Keratinocyte (primary cell): ENCODE measurements at regions not wholly inside any gene's neighbourhood (a gene's known extent, or its start where the extent isn't known, plus 50 kb on each side); places are given as distances from the start of the nearest gene placed in this dataset.

ENCODE experiments used
- DNase-seq: peaks from one replicate; pipeline ENCODE4 v3.0.0-alpha.2; 2011; ENCODE audit warnings: low read depth, missing footprints, low spot score
- FAIRE-seq: peaks from 2 replicates; lab custom pipeline; 2011; peaks lifted over from hg19 to GRCh38; lab: Jason Lieb, UNC
- H2AFZ ChIP-seq: 2 replicates; pipeline ENCODE4 v1.6.0; 2012; ENCODE audit warnings: low read length, control low read depth, inconsistent platforms; ENCODE audit not compliant: control insufficient read depth
- H3K27ac ChIP-seq: 2 replicates; pipeline ENCODE4 v1.5.1; 2011; ENCODE audit warnings: low read length; ENCODE audit not compliant: control insufficient read depth, insufficient read depth
- H3K27me3 ChIP-seq: 3 replicates; pipeline ENCODE4 v1.6.0; 2011; ENCODE audit warnings: low read length; ENCODE audit not compliant: control insufficient read depth, insufficient read depth; ENCODE audit errors: extremely low read depth
- H3K36me3 ChIP-seq, 2 experiments: 2 replicates in 1 of 2; 3 replicates in 1 of 2; pipeline ENCODE4 v1.5.1; 2011; ENCODE audit warnings: low read length in 2 of 2, mild to moderate bottlenecking in 1 of 2; ENCODE audit not compliant: control insufficient read depth in 2 of 2, insufficient read depth in 2 of 2; ENCODE audit errors: extremely low read depth in 1 of 2
- H3K4me1 ChIP-seq: 3 replicates; pipeline ENCODE4 v1.5.1; 2011; ENCODE audit warnings: low read length; ENCODE audit not compliant: control insufficient read depth, insufficient read depth; ENCODE audit errors: extremely low read depth
- H3K4me2 ChIP-seq: 3 replicates; pipeline ENCODE4 v1.6.0; 2011; ENCODE audit warnings: low read depth, low read length; ENCODE audit not compliant: control insufficient read depth, insufficient read depth; ENCODE audit errors: extremely low read depth
- H3K4me3 ChIP-seq, 3 experiments: fragments of 200-600 bp in 1 of 3; sonication (generic) in 1 of 3; 2 replicates in 2 of 3; 3 replicates in 1 of 3; pipeline ENCODE4 v1.5.1; 2011 to 2016; ENCODE audit warnings: low read length in 3 of 3, mild to moderate bottlenecking in 3 of 3, control low read depth in 2 of 3, inconsistent platforms in 1 of 3, low read depth in 1 of 3, mixed read lengths in 1 of 3, mixed run types in 1 of 3, moderate library complexity in 1 of 3; ENCODE audit not compliant: control insufficient read depth in 2 of 3, insufficient read depth in 2 of 3; ENCODE audit errors: extremely low read depth in 1 of 3
- H3K79me2 ChIP-seq: 2 replicates; pipeline ENCODE4 v1.6.0; 2012; ENCODE audit warnings: low read length; ENCODE audit not compliant: control insufficient read depth, insufficient read depth
- H3K9ac ChIP-seq: 3 replicates; pipeline ENCODE4 v1.6.0; 2011; ENCODE audit warnings: low read length; ENCODE audit not compliant: control insufficient read depth, insufficient read depth; ENCODE audit errors: extremely low read depth
- H3K9me1 ChIP-seq: 3 replicates; pipeline ENCODE4 v1.6.0; 2011; ENCODE audit warnings: low read length; ENCODE audit not compliant: control insufficient read depth, insufficient read depth; ENCODE audit errors: extremely low read depth
- H3K9me3 ChIP-seq: 2 replicates; pipeline ENCODE4 v1.5.1; 2012; ENCODE audit warnings: low read depth, low read length; ENCODE audit not compliant: control insufficient read depth
- H4K20me1 ChIP-seq: 3 replicates; pipeline ENCODE4 v1.6.0; 2011; ENCODE audit warnings: low read length; ENCODE audit not compliant: control insufficient read depth, insufficient read depth; ENCODE audit errors: extremely low read depth
- EZH2 ChIP-seq: IDR thresholded peaks from one replicate; pipeline ENCODE4 v1.6.1; 2012; ENCODE audit warnings: inconsistent platforms, mild to moderate bottlenecking, low read length, moderate library complexity
- dilution Hi-C: fragments of 300-500 bp; cut with MboI; formaldehyde crosslinking; loops from one replicate; pipeline ENCODE4 v1.7.0; 2020; ENCODE audit warnings: low sequenced_read_pairs; ENCODE audit not compliant: extremely low pct_ligation_motif_present
- TF ChIP-seq, protein P1 (sequence below), 3 experiments: IDR thresholded peaks in 1 of 3; conservative IDR thresholded peaks in 1 of 3; optimal IDR thresholded peaks in 1 of 3; 2 replicates in 2 of 3; 3 replicates in 1 of 3; pipeline versions ENCODE3 to v1.5.1; 2011; ENCODE audit warnings: low read length in 3 of 3, mild to moderate bottlenecking in 3 of 3, moderate library complexity in 2 of 3, control low read depth in 1 of 3, inconsistent platforms in 1 of 3; ENCODE audit not compliant: insufficient read depth in 2 of 3; ENCODE audit errors: extremely low read depth in 1 of 3

- no peaks in the 10 kb centered on the region for H3K4me1 ChIP-seq
- no peaks in the 10 kb centered on the region for H4K20me1 ChIP-seq
- H3K4me2 ChIP-seq: no peak overlapping the region
- DNase-seq (no peak), FAIRE-seq (no peak)
- H3K79me2 ChIP-seq: no peaks in the 10 kb centered on the region
- H3K9ac ChIP-seq: no peak overlapping the region
- dilution Hi-C loops: no loop called here
- H3K4me3 ChIP-seq: no peak overlapping the region
- H2AFZ ChIP-seq: no peak overlapping the region
- H3K36me3 ChIP-seq: no peaks in the 10 kb centered on the region
- H3K9me3 ChIP-seq: peaks cover 4% of the 10 kb centered on the region
- no peak overlapping the region for H3K27ac ChIP-seq
- no peaks in the 10 kb centered on the region for H3K27me3 ChIP-seq
- H3K9me1 ChIP-seq: no peaks in the 10 kb centered on the region
- TF ChIP-seq, protein P1, sequence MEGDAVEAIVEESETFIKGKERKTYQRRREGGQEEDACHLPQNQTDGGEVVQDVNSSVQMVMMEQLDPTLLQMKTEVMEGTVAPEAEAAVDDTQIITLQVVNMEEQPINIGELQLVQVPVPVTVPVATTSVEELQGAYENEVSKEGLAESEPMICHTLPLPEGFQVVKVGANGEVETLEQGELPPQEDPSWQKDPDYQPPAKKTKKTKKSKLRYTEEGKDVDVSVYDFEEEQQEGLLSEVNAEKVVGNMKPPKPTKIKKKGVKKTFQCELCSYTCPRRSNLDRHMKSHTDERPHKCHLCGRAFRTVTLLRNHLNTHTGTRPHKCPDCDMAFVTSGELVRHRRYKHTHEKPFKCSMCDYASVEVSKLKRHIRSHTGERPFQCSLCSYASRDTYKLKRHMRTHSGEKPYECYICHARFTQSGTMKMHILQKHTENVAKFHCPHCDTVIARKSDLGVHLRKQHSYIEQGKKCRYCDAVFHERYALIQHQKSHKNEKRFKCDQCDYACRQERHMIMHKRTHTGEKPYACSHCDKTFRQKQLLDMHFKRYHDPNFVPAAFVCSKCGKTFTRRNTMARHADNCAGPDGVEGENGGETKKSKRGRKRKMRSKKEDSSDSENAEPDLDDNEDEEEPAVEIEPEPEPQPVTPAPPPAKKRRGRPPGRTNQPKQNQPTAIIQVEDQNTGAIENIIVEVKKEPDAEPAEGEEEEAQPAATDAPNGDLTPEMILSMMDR (optimal IDR thresholded peaks at IDR 0.05 in 1 of 3, IDR thresholded peaks at IDR 0.05 in 1 of 3, conservative IDR thresholded peaks at IDR 0.05 in 1 of 3; ENCODE audit: extremely low read depth in 1 of 3, insufficient read depth in 2 of 3, low read length in 3 of 3): no peak
- no peak for TF ChIP-seq EZH2
Observed at GRCh38 chr15:26460165-26460564, 312.7 kb downstream of the GABRB3 start.

DNA sequence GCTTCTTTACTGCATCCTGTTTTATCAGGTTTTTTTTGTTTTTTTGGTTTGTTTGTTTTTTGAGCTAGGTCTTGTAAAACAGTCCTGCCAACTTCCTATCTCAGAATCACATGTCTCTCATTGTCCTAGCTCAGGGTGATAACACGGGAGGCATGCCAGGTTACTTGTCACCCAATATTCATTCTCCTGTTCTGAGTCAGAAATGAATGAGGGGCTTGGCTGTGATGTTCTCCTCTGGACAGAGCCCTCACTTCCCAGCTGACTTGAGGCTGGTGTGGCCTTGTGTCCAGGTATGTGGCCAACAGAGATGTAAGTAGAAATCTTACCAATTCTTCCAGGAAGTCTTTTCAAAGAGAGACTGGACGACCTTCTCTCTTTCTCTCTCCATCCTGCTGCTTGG is 317.0 kb downstream of the GABRB3 start:
- no peak overlapping the region for H3K4me3 ChIP-seq
- H3K9ac ChIP-seq: no peak overlapping the region
- DNase-seq: no peak
- H3K4me1 ChIP-seq: no peaks in the 10 kb centered on the region
- dilution Hi-C loops: no loop called here
- no peak overlapping the region for H3K4me2 ChIP-seq
- H2AFZ ChIP-seq: no peak overlapping the region
- H3K9me3 ChIP-seq: peaks cover under 1% of the 10 kb centered on the region
- H3K27me3 ChIP-seq: no peaks in the 10 kb centered on the region
- H3K79me2 ChIP-seq: no peaks in the 10 kb centered on the region
- H3K27ac ChIP-seq: no peak overlapping the region
- no peaks in the 10 kb centered on the region for H3K9me1 ChIP-seq
- H3K36me3 ChIP-seq: no peaks in the 10 kb centered on the region
- TF ChIP-seq, protein P1 (optimal IDR thresholded peaks at IDR 0.05 in 1 of 3, IDR thresholded peaks at IDR 0.05 in 1 of 3, conservative IDR thresholded peaks at IDR 0.05 in 1 of 3; ENCODE audit: extremely low read depth in 1 of 3, insufficient read depth in 2 of 3, low read length in 3 of 3): no peak
- no peak for TF ChIP-seq EZH2
- no peak for FAIRE-seq
- H4K20me1 ChIP-seq: no peaks in the 10 kb centered on the region
